Omental fat pad (tissue), 3 donors: ENCODE measurements at regions not wholly inside any gene's neighbourhood (a gene's known extent, or its start where the extent isn't known, plus 50 kb on each side); places are given as distances from the start of the nearest gene placed in this dataset.
"Not testable (repeated sequence)": the region's sequence is repeated elsewhere in the genome, so short reads cannot be mapped to it uniquely, and the experiment has no call there.

Experiments
- ATAC-seq: fragments of 150-250 bp; one replicate; pipeline ENCODE4 v1.9.1; 2016; ENCODE audit warnings: mild to moderate bottlenecking, moderate library complexity; ENCODE audit not compliant: low FRiP score
- DNase-seq: peaks from one replicate; pipeline ENCODE4 v3.0.0-alpha.2; 2019; ENCODE audit warnings: low spot score
- CTCF ChIP-seq, 3 donors: fragments of 450-650 bp; IDR thresholded peaks; one replicate each; pipeline ENCODE4 v1.5.1; 2016 to 2017; ENCODE audit warnings: antibody characterized with exemption in 3 of 3, mild to moderate bottlenecking in 3 of 3, moderate library complexity in 2 of 3

- DNase-seq = no peak
- no peak for ATAC-seq
- no peak for TF ChIP-seq CTCF (IDR thresholded peaks at IDR 0.05)
These were observed 1647.4 kb upstream of the PIK3C3 start for GRCh38 chr18:40307627-40308026.

GRCh38 chr18:40296717-40297413 lies 1658.2 kb upstream of the PIK3C3 start:
- ATAC-seq = no peak
- TF ChIP-seq CTCF (IDR thresholded peaks at IDR 0.05) = no peak

GRCh38 chr18:40292985-40293710 lies 1661.9 kb upstream of the PIK3C3 start:
- no peak for ATAC-seq
- no peak for DNase-seq
- no peak for TF ChIP-seq CTCF (IDR thresholded peaks at IDR 0.05)

More at GRCh38 chr18:40296717-40297413, 1658.2 kb upstream of the PIK3C3 start:
- no peak for DNase-seq

- no peak for TF ChIP-seq CTCF (IDR thresholded peaks at IDR 0.05)
- no peak for DNase-seq
- ATAC-seq = no peak
These were observed 1671.5 kb upstream of the PIK3C3 start for GRCh38 chr18:40283560-40283959.

- ATAC-seq, DNase-seq: not testable (repeated sequence)
These were observed 1673.7 kb upstream of the PIK3C3 start for GRCh38 chr18:40281356-40281755.

GRCh38 chr18:40274618-40275196 lies 1680.3 kb upstream of the PIK3C3 start:
- DNase-seq = no peak
- ATAC-seq = no peak
- TF ChIP-seq CTCF (IDR thresholded peaks at IDR 0.05) = no peak

GRCh38 chr18:40272630-40273231 lies 1682.3 kb upstream of the PIK3C3 start:
- no peak for TF ChIP-seq CTCF (IDR thresholded peaks at IDR 0.05)
- DNase-seq = no peak

More at GRCh38 chr18:40272630-40273231, 1682.3 kb upstream of the PIK3C3 start:
- ATAC-seq = no peak
